Ishikawa (cell line): ENCODE measurements at regions not wholly inside any gene's neighbourhood (a gene's known extent, or its start where the extent isn't known, plus 50 kb on each side); places are given as distances from the start of the nearest gene placed in this dataset.

Experiments used
- CEBPB ChIP-seq: IDR thresholded peaks from 2 replicates; pipeline ENCODE4 v1.6.1; 2012
- TAF1 ChIP-seq: IDR thresholded peaks from 2 replicates; pipeline ENCODE4 v1.6.1; 2012; ENCODE audit warnings: low read depth, mild to moderate bottlenecking
- TF ChIP-seq, protein P1 (sequence below): IDR thresholded peaks from 2 replicates; pipeline ENCODE4 v1.6.1; 2012; ENCODE audit warnings: low read depth, mild to moderate bottlenecking

- no peak for TF ChIP-seq TAF1
- no peak for TF ChIP-seq CEBPB
- TF ChIP-seq, protein P1, sequence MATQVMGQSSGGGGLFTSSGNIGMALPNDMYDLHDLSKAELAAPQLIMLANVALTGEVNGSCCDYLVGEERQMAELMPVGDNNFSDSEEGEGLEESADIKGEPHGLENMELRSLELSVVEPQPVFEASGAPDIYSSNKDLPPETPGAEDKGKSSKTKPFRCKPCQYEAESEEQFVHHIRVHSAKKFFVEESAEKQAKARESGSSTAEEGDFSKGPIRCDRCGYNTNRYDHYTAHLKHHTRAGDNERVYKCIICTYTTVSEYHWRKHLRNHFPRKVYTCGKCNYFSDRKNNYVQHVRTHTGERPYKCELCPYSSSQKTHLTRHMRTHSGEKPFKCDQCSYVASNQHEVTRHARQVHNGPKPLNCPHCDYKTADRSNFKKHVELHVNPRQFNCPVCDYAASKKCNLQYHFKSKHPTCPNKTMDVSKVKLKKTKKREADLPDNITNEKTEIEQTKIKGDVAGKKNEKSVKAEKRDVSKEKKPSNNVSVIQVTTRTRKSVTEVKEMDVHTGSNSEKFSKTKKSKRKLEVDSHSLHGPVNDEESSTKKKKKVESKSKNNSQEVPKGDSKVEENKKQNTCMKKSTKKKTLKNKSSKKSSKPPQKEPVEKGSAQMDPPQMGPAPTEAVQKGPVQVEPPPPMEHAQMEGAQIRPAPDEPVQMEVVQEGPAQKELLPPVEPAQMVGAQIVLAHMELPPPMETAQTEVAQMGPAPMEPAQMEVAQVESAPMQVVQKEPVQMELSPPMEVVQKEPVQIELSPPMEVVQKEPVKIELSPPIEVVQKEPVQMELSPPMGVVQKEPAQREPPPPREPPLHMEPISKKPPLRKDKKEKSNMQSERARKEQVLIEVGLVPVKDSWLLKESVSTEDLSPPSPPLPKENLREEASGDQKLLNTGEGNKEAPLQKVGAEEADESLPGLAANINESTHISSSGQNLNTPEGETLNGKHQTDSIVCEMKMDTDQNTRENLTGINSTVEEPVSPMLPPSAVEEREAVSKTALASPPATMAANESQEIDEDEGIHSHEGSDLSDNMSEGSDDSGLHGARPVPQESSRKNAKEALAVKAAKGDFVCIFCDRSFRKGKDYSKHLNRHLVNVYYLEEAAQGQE: peak; percentile 88
Observed at GRCh38 chr9:36772449-36773403, 200.0 kb downstream of the MELK start.
